Activated T-helper 2 cell treated with anti-CD3 and anti-CD28 coated beads, Interferon-gamma antibody, Interleukin-2, Interleukin-4, amounts not matched to agents 10 μg/mL and 5 μg/mL and 100 μg/mL, durations not matched to agents 14 hours and 24 hours and 36 hours (primary cell): ENCODE measurements at regions not wholly inside any gene's neighbourhood (a gene's known extent, or its start where the extent isn't known, plus 50 kb on each side); places are given as distances from the start of the nearest gene placed in this dataset.

Experiments
- DNase-seq: peaks from one replicate; pipeline ENCODE4 v3.0.0; 2021; ENCODE audit warnings: low spot score
- H3K27ac Mint-ChIP-seq: one replicate; pipeline ENCODE4 v1.8.0; 2021; ENCODE audit warnings: mixed read lengths
- H3K27me3 Mint-ChIP-seq: one replicate; pipeline ENCODE4 v1.8.0; 2021; ENCODE audit warnings: low read depth, mixed read lengths
- H3K36me3 Mint-ChIP-seq: one replicate; pipeline ENCODE4 v1.8.0; 2021; ENCODE audit warnings: low read depth, mixed read lengths
- H3K4me1 Mint-ChIP-seq: one replicate; pipeline ENCODE4 v1.8.0; 2021; ENCODE audit warnings: low read depth, mixed read lengths
- H3K4me3 Mint-ChIP-seq: one replicate; pipeline ENCODE4 v1.8.0; 2021; ENCODE audit warnings: low read depth, mild to moderate bottlenecking, moderate library complexity, mixed read lengths
- H3K9me3 Mint-ChIP-seq: one replicate; pipeline ENCODE4 v1.8.0; 2021; ENCODE audit warnings: mixed read lengths
- intact Hi-C: fragments of 100-400 bp; cut with micrococcal nuclease; formaldehyde crosslinking; loops from one replicate; pipeline ENCODE4 v1.15.1; 2023

DNA sequence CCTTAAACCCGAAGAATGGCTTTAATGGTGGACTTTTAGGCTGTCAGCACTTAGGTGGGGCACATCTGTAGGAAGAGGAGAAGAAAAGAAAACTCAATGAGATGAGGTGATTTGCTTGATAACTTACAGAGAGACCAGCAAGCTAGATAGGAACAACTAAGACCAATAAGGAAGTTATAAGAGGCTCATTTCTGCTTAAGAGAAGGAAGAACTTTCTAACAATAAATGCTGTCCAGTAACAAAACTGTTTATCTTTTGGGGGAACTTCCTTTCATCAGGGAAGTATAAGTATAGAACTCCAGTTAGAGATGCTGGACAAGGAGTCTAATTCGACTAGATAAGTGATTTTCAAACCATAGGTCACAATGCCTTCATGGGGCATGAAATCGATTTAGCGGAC lies 107.2 kb upstream of the SIRPA start:
- intact Hi-C loops = no loop called here
- DNase-seq = no peak
- no peaks in the 10 kb centered on the region for H3K4me1 Mint-ChIP-seq
- no peaks in the 10 kb centered on the region for H3K9me3 Mint-ChIP-seq
- H3K4me3 Mint-ChIP-seq = no peak overlapping the region
- no peak overlapping the region for H3K27ac Mint-ChIP-seq
- peaks cover 37% of the 10 kb centered on the region for H3K27me3 Mint-ChIP-seq
- no peaks in the 10 kb centered on the region for H3K36me3 Mint-ChIP-seq

DNA sequence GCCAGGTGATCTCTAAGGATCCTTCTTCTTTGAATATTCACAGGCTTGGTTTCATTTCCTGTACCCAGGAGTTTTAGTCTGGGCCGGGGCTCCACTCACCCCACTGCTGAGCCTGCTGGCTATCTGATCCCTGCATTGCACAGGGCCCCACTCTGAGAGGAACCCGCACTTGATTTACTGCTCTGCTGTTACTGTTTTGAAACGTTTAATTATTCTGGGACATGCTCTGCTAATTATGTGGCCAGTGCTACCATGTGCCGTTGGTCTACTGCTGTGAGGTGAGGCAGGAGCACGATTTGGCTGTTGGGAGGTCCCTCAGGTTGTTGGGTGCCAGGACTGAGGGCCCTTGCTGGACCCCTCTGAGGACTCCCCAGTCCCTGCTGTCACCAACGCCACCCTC lies 108.7 kb upstream of the SIRPA start:
- Mint-ChIP-seq H3K9me3 (no peaks in the 10 kb centered on the region), H3K27me3 (peaks cover 37% of the 10 kb centered on the region), H3K4me1 (no peaks in the 10 kb centered on the region), H3K4me3 (no peak overlapping the region), H3K36me3 (no peaks in the 10 kb centered on the region), H3K27ac (no peak overlapping the region)
- intact Hi-C loops = no loop called here
- no peak for DNase-seq

DNA sequence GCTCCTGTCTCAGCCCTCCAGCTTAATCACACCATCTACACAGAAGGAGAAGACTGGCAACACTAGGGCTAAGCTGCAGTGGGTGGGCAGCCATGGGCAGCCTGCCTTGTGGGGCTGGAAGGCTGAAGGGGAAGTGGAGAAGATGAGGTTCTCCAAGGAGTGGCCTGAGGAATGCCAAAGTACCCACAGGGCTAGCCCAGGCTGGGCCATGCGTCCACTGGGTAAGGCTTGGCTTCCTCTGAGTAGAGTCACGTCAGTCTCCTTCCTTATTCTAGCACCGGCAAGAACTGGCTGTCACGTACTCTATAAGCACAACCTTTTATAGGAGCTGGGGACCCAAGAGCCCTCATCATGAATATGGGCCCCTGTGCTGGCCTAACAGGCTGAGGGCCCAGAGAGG lies 110.6 kb upstream of the SIRPA start:
- Mint-ChIP-seq H3K9me3 (no peaks in the 10 kb centered on the region), H3K27me3 (peaks cover 29% of the 10 kb centered on the region), H3K36me3 (no peaks in the 10 kb centered on the region), H3K4me3 (no peak overlapping the region), H3K4me1 (no peaks in the 10 kb centered on the region), H3K27ac (no peak overlapping the region)
- intact Hi-C loops = no loop called here
- no peak for DNase-seq

DNA sequence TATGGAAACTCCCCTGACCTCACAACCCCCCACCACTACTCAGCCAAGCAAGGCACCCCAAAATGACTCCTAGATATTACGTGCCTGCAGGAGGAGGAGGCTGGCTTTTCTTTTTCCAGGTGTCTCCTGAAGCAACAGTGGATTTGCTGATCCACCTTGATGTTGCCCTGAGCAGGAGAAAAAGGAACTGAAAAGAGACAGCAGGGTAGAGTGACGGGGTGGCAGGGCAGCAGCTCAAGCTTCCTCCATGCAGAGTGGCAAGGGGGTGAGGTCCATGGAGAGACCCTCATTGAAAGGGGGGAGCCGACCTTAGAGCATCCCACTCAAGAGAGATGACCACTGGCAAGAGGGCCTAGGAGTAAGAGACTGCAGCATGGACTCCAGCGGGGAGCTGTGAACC lies 112.0 kb upstream of the SIRPA start:
- Mint-ChIP-seq H3K27ac (no peak overlapping the region), H3K4me1 (no peaks in the 10 kb centered on the region), H3K27me3 (peaks cover 26% of the 10 kb centered on the region), H3K4me3 (no peak overlapping the region), H3K36me3 (no peaks in the 10 kb centered on the region), H3K9me3 (no peaks in the 10 kb centered on the region)
- no peak for DNase-seq
- intact Hi-C loops = no loop called here

DNA sequence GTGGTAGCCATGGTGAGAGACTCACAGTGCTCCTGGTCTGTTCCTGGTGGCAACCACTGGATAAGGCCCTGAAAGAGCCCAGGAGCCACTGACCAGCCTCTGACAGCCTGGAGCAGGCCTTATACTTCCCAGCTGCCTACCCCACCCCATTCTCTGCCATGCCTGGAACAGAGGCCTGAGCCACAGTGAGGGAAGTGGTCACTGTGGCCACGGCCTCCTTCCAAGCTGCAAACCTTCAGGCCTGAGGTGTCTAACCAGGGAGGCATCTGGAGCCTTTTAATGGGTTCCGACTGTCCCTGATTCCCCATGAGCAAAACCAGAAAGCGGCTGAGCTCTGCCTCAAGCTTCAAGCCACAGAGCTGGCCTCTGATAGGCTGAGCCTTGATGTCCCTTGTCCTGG lies 113.0 kb upstream of the SIRPA start:
- Mint-ChIP-seq H3K36me3 (no peaks in the 10 kb centered on the region), H3K4me1 (peaks cover 2% of the 10 kb centered on the region), H3K9me3 (no peaks in the 10 kb centered on the region), H3K27me3 (peaks cover 21% of the 10 kb centered on the region), H3K27ac (no peak overlapping the region), H3K4me3 (no peak overlapping the region)
- no peak for DNase-seq
- intact Hi-C loops = no loop called here

DNA sequence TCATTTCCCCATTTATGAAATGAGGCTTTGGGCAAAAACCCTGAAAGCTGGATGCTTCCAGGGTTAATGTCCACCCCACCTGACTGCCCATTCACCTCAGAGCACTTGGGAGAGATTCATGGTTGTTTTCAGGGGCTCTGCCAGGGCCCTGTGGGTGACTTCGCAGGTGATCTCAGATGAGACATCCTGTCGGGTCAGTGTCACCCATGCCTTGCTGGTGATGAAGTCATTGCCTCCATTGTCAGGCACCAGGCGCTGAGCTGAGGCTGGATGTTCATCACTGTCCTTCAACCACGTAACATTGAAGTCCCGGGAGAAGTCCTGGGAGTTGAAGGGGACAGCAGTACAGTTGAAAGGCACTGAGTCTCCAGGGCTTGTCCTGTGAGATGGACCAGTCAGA lies 115.6 kb upstream of the SIRPA start:
- H3K36me3 Mint-ChIP-seq = no peaks in the 10 kb centered on the region
- H3K4me3 Mint-ChIP-seq = no peak overlapping the region
- H3K27me3 Mint-ChIP-seq = peaks cover 5% of the 10 kb centered on the region
- intact Hi-C loops = loop anchor here (5.0 kb wide), 1 partner anchor 247 kb away; no protein-coding TSS in a partner anchor
- no peak overlapping the region for H3K27ac Mint-ChIP-seq
- no peaks in the 10 kb centered on the region for H3K9me3 Mint-ChIP-seq
- peaks cover 12% of the 10 kb centered on the region for H3K4me1 Mint-ChIP-seq
- DNase-seq = no peak

DNA sequence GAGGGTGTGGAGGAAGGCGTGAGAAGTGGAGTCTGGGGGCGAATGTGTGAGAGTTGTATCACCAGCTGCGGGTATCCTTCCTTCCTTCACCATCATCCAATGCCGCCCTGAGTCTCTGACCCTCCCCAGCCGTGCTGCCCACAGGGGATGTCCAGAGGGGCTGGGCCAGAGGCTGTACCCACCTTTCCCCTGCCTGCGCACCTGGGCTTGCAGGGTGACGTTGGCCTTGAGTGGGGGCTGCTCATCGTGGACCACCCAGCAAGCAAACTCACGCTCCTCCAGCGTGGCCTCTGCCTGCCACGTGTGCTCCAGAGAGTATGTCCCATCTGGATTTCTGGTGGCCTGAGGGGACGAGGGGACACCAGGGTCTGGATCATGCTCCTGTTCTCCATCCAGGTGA lies 116.9 kb upstream of the SIRPA start:
- Mint-ChIP-seq H3K4me3 (no peak overlapping the region), H3K36me3 (no peaks in the 10 kb centered on the region), H3K9me3 (no peaks in the 10 kb centered on the region), H3K27me3 (peaks cover 5% of the 10 kb centered on the region), H3K4me1 (peaks cover 12% of the 10 kb centered on the region), H3K27ac (no peak overlapping the region)
- no peak for DNase-seq
- intact Hi-C loops = loop anchor here (5.0 kb wide), 1 partner anchor 246 kb away; no protein-coding TSS in a partner anchor

DNA sequence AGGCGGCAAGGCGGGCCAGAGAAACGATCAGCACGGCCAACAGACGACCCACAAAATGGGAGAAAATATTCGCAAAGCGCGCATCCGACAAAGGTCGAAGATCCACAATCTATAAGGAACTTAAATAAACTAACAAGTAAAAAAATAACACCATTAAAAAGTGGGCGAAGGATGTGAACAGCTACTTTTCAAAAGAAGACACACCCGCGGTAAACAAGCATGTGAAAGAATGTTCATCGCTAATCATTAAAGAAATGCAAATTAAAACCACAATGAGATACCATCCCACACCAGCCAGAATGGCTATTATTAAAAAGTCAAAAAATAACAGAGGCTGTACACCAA lies 117.8 kb upstream of the SIRPA start:
- H3K27ac Mint-ChIP-seq = no peak overlapping the region
- intact Hi-C loops = loop anchor here (1.0 to 5.0 kb wide), 3 partner anchors 13 to 268 kb away; no protein-coding TSS in a partner anchor
- peaks cover 3% of the 10 kb centered on the region for H3K27me3 Mint-ChIP-seq

DNA sequence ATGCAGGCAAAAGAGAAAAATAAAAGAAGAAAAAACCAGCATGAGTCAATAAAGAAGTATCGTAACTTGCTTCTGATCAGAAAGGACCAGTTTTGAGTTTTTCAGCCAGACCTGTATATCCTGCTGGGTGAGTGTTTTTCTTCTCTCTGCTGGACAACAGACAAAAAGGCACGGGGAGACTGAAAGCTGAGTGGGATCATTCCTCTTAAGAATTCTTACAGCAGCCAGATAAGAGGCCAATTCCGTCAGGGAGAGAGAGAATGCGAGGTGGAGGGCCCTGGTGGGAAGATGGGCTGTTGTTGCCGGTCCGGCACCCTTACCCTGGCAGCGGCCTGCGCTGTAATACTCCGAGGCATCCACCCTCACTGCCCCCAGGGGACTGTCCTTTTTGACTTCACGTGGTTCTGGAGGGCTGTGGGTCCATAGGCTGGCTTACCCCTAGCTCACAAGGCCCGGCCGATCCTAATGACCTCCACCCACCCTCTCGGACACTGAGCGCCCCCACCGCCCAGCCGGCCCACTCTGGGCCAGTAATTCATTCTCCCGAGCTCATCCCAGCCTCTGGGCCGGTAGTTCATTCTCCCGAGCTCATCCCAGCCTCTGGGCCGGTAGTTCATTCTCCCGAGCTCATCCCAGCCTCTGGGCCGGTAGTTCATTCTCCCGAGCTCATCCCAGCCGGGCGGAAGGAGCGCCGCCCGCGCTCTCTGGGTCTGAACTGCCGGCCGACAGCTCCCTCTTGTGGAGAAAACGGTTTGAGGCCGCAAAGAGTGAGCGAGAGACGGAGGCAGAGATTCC lies 118.3 kb upstream of the SIRPA start:
- H3K36me3 Mint-ChIP-seq = no peaks in the 10 kb centered on the region
- DNase-seq = peak; percentile 74
- H3K27me3 Mint-ChIP-seq = peaks cover 3% of the 10 kb centered on the region
- H3K27ac Mint-ChIP-seq = no peak overlapping the region
- peaks cover 12% of the 10 kb centered on the region for H3K4me1 Mint-ChIP-seq
- H3K4me3 Mint-ChIP-seq = peak overlapping the region; percentile 69
- intact Hi-C loops = loop anchor here (1.0 to 5.0 kb wide), 3 partner anchors 13 to 268 kb away; no protein-coding TSS in a partner anchor
- H3K9me3 Mint-ChIP-seq = no peaks in the 10 kb centered on the region

More for the DNA sequence above, 117.8 kb upstream of the SIRPA start:
- H3K36me3 Mint-ChIP-seq = no peaks in the 10 kb centered on the region
- DNase-seq = no peak
- peak overlapping the region; percentile 69 for H3K4me3 Mint-ChIP-seq
- H3K9me3 Mint-ChIP-seq = no peaks in the 10 kb centered on the region
- peaks cover 12% of the 10 kb centered on the region for H3K4me1 Mint-ChIP-seq

DNA sequence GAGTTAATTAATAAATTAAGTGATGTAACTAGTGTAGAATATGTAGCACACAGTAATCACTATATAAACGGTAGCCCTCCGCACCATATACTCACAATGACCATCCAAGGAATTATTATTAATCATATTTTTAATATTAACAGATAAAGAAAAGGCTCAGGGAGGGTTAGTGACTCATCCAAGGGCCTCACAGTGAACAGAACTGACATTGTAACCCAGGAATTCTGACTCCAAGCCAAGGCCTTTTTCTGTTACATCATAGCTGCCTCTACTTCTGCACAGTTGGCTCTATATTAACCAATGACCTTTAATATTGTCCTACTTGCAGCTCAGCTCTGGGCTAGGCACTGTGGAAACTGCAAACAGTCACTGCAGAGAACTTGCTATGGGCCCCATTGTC lies 117.5 kb upstream of the SIRPG start:
- Mint-ChIP-seq H3K36me3 (no peaks in the 10 kb centered on the region), H3K27me3 (peaks cover 6% of the 10 kb centered on the region), H3K4me3 (no peak overlapping the region), H3K27ac (no peak overlapping the region), H3K4me1 (peaks cover 12% of the 10 kb centered on the region), H3K9me3 (no peaks in the 10 kb centered on the region)
- intact Hi-C loops = loop anchor here (5.0 kb wide), 1 partner anchor 243 kb away; no protein-coding TSS in a partner anchor
- no peak for DNase-seq

DNA sequence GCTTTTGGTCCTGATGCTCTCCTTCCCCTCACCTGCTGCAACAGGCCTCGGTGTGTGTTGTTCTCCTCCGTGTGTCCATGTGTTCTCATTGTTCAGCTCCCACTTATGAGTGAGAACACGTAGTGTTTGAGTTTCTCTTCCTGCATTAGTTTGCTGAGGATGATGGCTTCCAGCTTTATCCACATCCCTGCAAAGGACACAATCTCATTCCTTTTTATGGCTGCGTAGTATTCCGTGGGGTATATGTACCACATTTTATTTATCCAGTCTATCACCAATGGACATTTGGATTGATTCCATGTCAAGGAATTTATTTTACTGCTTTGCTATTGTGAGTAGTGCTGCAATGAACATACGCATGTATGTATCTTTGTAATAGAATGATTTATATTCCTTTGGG lies 116.9 kb upstream of the SIRPG start:
- Mint-ChIP-seq H3K27ac (no peak overlapping the region), H3K4me1 (peaks cover 12% of the 10 kb centered on the region), H3K27me3 (peaks cover 9% of the 10 kb centered on the region), H3K36me3 (no peaks in the 10 kb centered on the region), H3K4me3 (no peak overlapping the region), H3K9me3 (no peaks in the 10 kb centered on the region)
- DNase-seq = no peak
- intact Hi-C loops = no loop called here

DNA sequence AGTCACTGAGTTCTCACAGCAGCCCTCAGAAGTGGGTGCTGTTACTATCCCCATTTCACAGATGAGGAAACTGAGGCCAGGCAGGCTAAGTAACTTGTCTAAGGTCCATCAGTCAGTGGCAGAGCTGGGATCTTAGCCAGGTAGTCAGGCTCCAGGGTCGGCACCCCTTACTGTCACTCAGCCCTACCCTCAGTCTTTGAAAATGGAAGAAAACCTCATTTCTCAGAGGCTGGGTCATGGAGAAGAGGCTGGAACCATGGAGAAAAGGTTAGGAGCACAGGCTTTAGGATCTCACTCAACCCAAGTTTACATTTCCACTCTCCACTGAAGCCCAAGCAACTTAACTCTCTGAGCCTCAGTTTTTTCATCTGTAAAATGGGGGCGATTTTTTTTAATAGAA lies 116.2 kb upstream of the SIRPG start:
- H3K27me3 Mint-ChIP-seq = peaks cover 10% of the 10 kb centered on the region
- no peak for DNase-seq
- peaks cover 12% of the 10 kb centered on the region for H3K4me1 Mint-ChIP-seq
- no peak overlapping the region for H3K4me3 Mint-ChIP-seq
- intact Hi-C loops = no loop called here
- H3K36me3 Mint-ChIP-seq = no peaks in the 10 kb centered on the region
- no peak overlapping the region for H3K27ac Mint-ChIP-seq
- no peaks in the 10 kb centered on the region for H3K9me3 Mint-ChIP-seq

DNA sequence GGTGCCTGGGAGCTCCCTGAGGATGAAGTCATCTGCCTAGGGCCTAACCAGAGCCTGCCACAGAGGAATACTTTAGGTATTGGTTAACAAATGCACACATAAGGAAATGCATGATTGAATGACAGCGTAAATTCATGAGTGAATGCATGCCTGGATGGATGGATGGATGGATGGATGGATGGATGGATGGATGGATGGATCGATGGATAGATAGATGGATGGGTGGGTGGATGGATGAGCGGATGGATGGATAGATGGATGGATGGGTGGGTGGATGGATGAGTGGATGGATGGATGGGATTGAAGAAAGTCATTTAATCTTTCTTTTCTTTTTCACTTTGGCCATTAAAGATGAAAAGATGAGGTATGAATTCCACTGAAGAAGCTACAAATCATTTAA lies 111.9 kb upstream of the SIRPG start:
- Mint-ChIP-seq H3K4me1 (no peaks in the 10 kb centered on the region), H3K4me3 (no peak overlapping the region), H3K27ac (no peak overlapping the region), H3K36me3 (no peaks in the 10 kb centered on the region), H3K9me3 (no peaks in the 10 kb centered on the region), H3K27me3 (peaks cover 9% of the 10 kb centered on the region)
- intact Hi-C loops = no loop called here
- no peak for DNase-seq
